Esophagus squamous epithelium (tissue), 5 donors: ENCODE measurements at regions not wholly inside any gene's neighbourhood (a gene's known extent, or its start where the extent isn't known, plus 50 kb on each side); places are given as distances from the start of the nearest gene placed in this dataset.

Source experiments
- DNase-seq: peaks from one replicate; lab custom pipeline; 2025; lab: John Stamatoyannopoulos, UW
- H3K27ac ChIP-seq, 4 donors: fragments of 200-600 bp; sonication (generic); one replicate each; pipeline ENCODE4 v1.5.1; 2016 to 2019; ENCODE audit warnings: mild to moderate bottlenecking in 1 of 4
- H3K27me3 ChIP-seq, 4 donors: fragments of 200-600 bp; sonication (generic); 1 replicate in 3 of 4; 2 replicates in 1 of 4; pipeline versions ENCODE4 v1.5.1 to v1.6.0; 2017 to 2021; ENCODE audit warnings: antibody characterized with exemption in 1 of 4
- H3K36me3 ChIP-seq, 3 donors: fragments of 200-600 bp; sonication (generic); one replicate each; pipeline ENCODE4 v1.5.1; 2016 to 2019
- H3K4me1 ChIP-seq, 3 donors: fragments of 200-600 bp; sonication (generic); one replicate each; pipeline ENCODE4 v1.5.1; 2017 to 2019
- H3K4me3 ChIP-seq, 4 donors: fragments of 200-600 bp; sonication (generic); 1 replicate in 3 of 4; 2 replicates in 1 of 4; pipeline ENCODE4 v1.5.1; 2016 to 2019; ENCODE audit warnings: mild to moderate bottlenecking in 2 of 4, moderate library complexity in 1 of 4
- H3K9me3 ChIP-seq, 3 donors: fragments of 200-600 bp; sonication (generic); one replicate each; pipeline ENCODE4 v1.5.1; 2016 to 2019
- POLR2A ChIP-seq, 4 donors: fragments of 450-650 bp; IDR thresholded peaks; one replicate each; pipeline ENCODE4 v1.6.1; 2017; ENCODE audit warnings: antibody characterized with exemption in 4 of 4, mild to moderate bottlenecking in 4 of 4, moderate library complexity in 3 of 4
- WGBS, 2 donors: methylation state at CpG; one replicate each; pipeline ENCODE4 v1.1.5; 2018; 5-methylcytosine and 5-hydroxymethylcytosine counted together
- intact Hi-C: fragments of 100-400 bp; cut with DNase I; formaldehyde crosslinking; loops from one replicate; pipeline ENCODE4 v1.15.0; 2022
- TF ChIP-seq, protein P1 (sequence below), 6 experiments: fragments of 450-650 bp in 4 of 6; fragments of 200-600 bp in 2 of 6; sonication (generic) in 2 of 6; IDR thresholded peaks; one replicate each; pipeline ENCODE4 v1.5.1; 2016 to 2019; ENCODE audit warnings: antibody characterized with exemption in 6 of 6, mild to moderate bottlenecking in 4 of 6, moderate library complexity in 4 of 6
- donor health status: DM: yes; HTN: yes; CAD: no.

DNA sequence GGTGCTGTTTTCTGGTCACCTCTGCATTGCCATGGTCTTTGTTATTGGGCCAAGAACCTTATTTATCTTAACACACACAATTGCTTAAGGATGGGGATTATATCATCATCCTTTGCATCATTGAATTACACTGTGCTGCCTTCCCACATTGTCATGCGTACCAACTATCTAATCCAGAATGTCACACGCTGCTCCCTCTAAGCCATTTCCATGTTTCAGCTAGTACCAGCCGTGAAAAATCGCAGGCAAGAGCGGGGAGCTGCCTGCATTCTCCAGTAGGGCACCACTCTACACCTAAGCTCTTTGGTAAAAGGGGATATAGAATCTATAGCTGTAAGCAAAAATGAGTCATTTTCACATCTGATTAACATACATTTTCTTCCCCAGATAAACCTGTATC, 277.0 kb downstream of the PRL start:
- Histone ChIP-seq H3K36me3 (peaks cover 0 to 5% (median 0%) of the 10 kb centered on the region in 3 donors), H3K27ac (no peak overlapping the region), H3K4me3 (no peak overlapping the region), H3K4me1 (no peaks in the 10 kb centered on the region), H3K9me3 (peaks cover 0 to 8% (median 0%) of the 10 kb centered on the region in 3 donors), H3K27me3 (no peaks in the 10 kb centered on the region)
- WGBS, 2 donors: 86 to 88% methylated on average over 5 of the region's 5 CpGs
- no peak for TF ChIP-seq POLR2A (IDR thresholded peaks at IDR 0.05)
- TF ChIP-seq, protein P1, sequence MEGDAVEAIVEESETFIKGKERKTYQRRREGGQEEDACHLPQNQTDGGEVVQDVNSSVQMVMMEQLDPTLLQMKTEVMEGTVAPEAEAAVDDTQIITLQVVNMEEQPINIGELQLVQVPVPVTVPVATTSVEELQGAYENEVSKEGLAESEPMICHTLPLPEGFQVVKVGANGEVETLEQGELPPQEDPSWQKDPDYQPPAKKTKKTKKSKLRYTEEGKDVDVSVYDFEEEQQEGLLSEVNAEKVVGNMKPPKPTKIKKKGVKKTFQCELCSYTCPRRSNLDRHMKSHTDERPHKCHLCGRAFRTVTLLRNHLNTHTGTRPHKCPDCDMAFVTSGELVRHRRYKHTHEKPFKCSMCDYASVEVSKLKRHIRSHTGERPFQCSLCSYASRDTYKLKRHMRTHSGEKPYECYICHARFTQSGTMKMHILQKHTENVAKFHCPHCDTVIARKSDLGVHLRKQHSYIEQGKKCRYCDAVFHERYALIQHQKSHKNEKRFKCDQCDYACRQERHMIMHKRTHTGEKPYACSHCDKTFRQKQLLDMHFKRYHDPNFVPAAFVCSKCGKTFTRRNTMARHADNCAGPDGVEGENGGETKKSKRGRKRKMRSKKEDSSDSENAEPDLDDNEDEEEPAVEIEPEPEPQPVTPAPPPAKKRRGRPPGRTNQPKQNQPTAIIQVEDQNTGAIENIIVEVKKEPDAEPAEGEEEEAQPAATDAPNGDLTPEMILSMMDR (IDR thresholded peaks at IDR 0.05): no peak
- intact Hi-C loops: no loop called here
- DNase-seq: no peak

DNA sequence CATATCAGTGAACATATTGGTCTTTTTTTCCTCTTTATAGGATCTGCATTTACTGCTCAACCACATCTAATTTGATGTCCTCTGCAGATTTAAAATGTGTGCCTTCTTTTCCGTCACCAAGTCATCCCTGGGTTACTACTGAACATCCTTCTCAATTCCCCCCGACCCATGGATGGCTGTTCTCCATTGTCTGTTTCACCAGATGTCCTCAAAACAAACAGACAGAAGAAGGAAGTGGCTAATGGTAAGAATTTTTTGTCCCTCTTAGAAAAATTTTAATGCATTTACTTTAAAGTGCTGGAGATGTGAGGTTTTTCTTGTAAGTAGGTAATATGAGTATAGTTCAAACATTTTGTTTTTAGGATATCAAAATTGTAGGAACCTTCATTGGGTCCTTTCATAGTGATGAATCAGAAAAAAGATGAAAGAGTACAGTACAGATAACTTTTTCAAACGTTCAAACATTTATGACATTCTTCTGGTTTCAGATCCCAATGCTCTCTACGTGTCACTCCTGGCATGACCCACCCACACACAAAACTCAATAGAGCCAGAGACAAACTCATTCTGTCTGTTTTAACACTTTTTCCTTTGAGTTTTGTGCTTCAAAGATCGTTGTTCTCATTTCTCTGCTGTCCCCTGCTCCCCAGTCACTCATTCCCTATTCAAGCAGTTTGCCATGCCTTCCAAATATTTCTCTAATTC, 276.4 kb downstream of the PRL start:
- Histone ChIP-seq H3K4me1 (peaks cover 0 to 5% (median 4%) of the 10 kb centered on the region in 3 donors), H3K27ac (no peak overlapping the region), H3K36me3 (peaks cover 0 to 5% (median 0%) of the 10 kb centered on the region in 3 donors), H3K4me3 (no peak overlapping the region), H3K9me3 (peaks cover 0 to 8% (median 0%) of the 10 kb centered on the region in 3 donors), H3K27me3 (no peaks in the 10 kb centered on the region)
- no peak for DNase-seq
- no peak for TF ChIP-seq POLR2A (IDR thresholded peaks at IDR 0.05)
- TF ChIP-seq, protein P1 (IDR thresholded peaks at IDR 0.05): no peak
- WGBS, 2 donors: 60 to 67% methylated on average over 5 of the region's 5 CpGs
- intact Hi-C loops: no loop called here

- H3K4me1 ChIP-seq: peaks cover 0 to 20% (median 12%) of the 10 kb centered on the region in 3 donors
- no peak overlapping the region for H3K4me3 ChIP-seq
- DNase-seq: no peak
- H3K27me3 ChIP-seq: no peaks in the 10 kb centered on the region
- intact Hi-C loops: no loop called here
- peaks cover 0 to 8% (median 0%) of the 10 kb centered on the region in 3 donors for H3K9me3 ChIP-seq
- no peak overlapping the region for H3K27ac ChIP-seq
- WGBS, 2 donors: 78 to 80% methylated on average over 1 of the region's 1 CpG
- TF ChIP-seq, protein P1 (IDR thresholded peaks at IDR 0.05): no peak
- H3K36me3 ChIP-seq: peaks cover 0 to 5% (median 0%) of the 10 kb centered on the region in 3 donors
Observed at GRCh38 chr6:22021966-22022365, 274.9 kb downstream of the PRL start.

GRCh38 chr6:22023937-22024336, 272.9 kb downstream of the PRL start:
- no peak for TF ChIP-seq POLR2A (IDR thresholded peaks at IDR 0.05)
- TF ChIP-seq, protein P1 (IDR thresholded peaks at IDR 0.05): no peak
- Histone ChIP-seq H3K4me3 (no peak overlapping the region), H3K27ac (no peak overlapping the region), H3K27me3 (no peaks in the 10 kb centered on the region), H3K4me1 (peaks cover 0 to 33% (median 12%) of the 10 kb centered on the region in 3 donors), H3K36me3 (peaks cover 0 to 5% (median 0%) of the 10 kb centered on the region in 3 donors), H3K9me3 (peaks cover 0 to 8% (median 0%) of the 10 kb centered on the region in 3 donors)
- intact Hi-C loops: no loop called here
- no peak for DNase-seq
- 58 to 76% methylated on average over 5 of the region's 5 CpGs for WGBS, 2 donors

DNA sequence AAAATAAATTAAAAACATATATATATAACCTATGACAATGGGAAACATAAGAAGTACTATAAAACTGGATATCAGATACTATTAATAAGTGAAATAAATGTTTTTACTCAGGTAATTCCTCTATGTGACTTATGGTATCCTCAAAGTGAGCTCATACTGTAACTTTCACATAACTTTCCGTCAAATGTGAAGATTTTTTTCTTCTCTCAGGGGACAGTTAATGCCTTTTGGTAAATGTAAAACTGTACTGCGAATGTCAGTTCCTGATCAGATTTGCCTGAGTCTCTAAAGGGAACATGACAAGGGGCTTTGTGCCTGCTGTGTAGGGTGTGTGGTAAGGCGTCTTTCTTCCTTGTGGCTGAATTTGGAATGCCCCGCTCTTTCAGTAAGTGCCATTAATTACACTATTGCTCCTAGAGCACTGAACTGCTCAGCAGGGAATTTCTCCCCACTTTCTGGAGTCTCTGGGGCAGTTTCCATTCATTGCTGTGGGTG, 271.8 kb downstream of the PRL start:
- DNase-seq: no peak
- WGBS, 2 donors: 62 to 87% methylated on average over 4 of the region's 4 CpGs
- Histone ChIP-seq H3K4me1 (peaks cover 0 to 42% (median 12%) of the 10 kb centered on the region in 3 donors), H3K27ac (peak overlapping the region in 2 of 4 donors; percentile 61 to 75), H3K36me3 (peaks cover 0 to 5% (median 0%) of the 10 kb centered on the region in 3 donors), H3K9me3 (peaks cover 0 to 8% (median 0%) of the 10 kb centered on the region in 3 donors), H3K27me3 (no peaks in the 10 kb centered on the region), H3K4me3 (no peak overlapping the region)
- TF ChIP-seq, protein P1 (IDR thresholded peaks at IDR 0.05): no peak
- TF ChIP-seq POLR2A (IDR thresholded peaks at IDR 0.05): no peak
- intact Hi-C loops: no loop called here
